NCI-H524 treated with DMSO at 0.1 percent for 48 hours (cell line): ENCODE measurements at regions not wholly inside any gene's neighbourhood (a gene's known extent, or its start where the extent isn't known, plus 50 kb on each side); places are given as distances from the start of the nearest gene placed in this dataset.
A peak's percentile ranks its signal among the peaks of the same experiment; 100 is the strongest.
"Not testable (repeated sequence)": the region's sequence is repeated elsewhere in the genome, so short reads cannot be mapped to it uniquely, and the experiment has no call there.

ENCODE experiments used
- DNase-seq: peaks from one replicate; lab custom pipeline; 2025; lab: John Stamatoyannopoulos, UW

GRCh38 chr16:88185976-88186888 is 196.5 kb upstream of the ZNF469 start:
- DNase-seq, result not testable (repeated sequence)

- not testable (repeated sequence) for DNase-seq
Observed at GRCh38 chr16:88186889-88187870, 195.6 kb upstream of the ZNF469 start.

- not testable (repeated sequence) for DNase-seq
Observed at GRCh38 chr16:88188171-88188895, 194.4 kb upstream of the ZNF469 start.

GRCh38 chr16:88190592-88191095 is 192.1 kb upstream of the ZNF469 start:
- not testable (repeated sequence) for DNase-seq

GRCh38 chr16:88191168-88191567 is 191.6 kb upstream of the ZNF469 start:
- not testable (repeated sequence) for DNase-seq

- DNase-seq, result no peak
Observed at GRCh38 chr16:88192601-88193000, 190.2 kb upstream of the ZNF469 start.

GRCh38 chr16:88193706-88194396 is 188.9 kb upstream of the ZNF469 start:
- DNase-seq, result peak; percentile 14

- no peak for DNase-seq
Observed at GRCh38 chr16:88194397-88195268, 188.1 kb upstream of the ZNF469 start.

- DNase-seq, result no peak
Observed at GRCh38 chr16:88195269-88195705, 187.5 kb upstream of the ZNF469 start.

- no peak for DNase-seq
Observed at GRCh38 chr16:88195911-88196465, 186.8 kb upstream of the ZNF469 start.

GRCh38 chr16:88196471-88197400 is 186.0 kb upstream of the ZNF469 start:
- DNase-seq, result no peak

GRCh38 chr16:88197481-88198456 is 185.0 kb upstream of the ZNF469 start:
- DNase-seq, result no peak

GRCh38 chr16:88198457-88199295 is 184.1 kb upstream of the ZNF469 start:
- not testable (repeated sequence) for DNase-seq

- not testable (repeated sequence) for DNase-seq
Observed at GRCh38 chr16:88199296-88200153, 183.2 kb upstream of the ZNF469 start.
